ENCODE measurements at regions not wholly inside any gene's neighbourhood (a gene's known extent, or its start where the extent isn't known, plus 50 kb on each side); places are given as distances from the start of the nearest gene placed in this dataset.
"Not testable (repeated sequence)": the region's sequence is repeated elsewhere in the genome, so short reads cannot be mapped to it uniquely, and the experiment has no call there.

GRCh38 chr22:49694462-49695260 is 133.0 kb downstream of the BRD1 start:
- no peak for DNase-seq

DNA sequence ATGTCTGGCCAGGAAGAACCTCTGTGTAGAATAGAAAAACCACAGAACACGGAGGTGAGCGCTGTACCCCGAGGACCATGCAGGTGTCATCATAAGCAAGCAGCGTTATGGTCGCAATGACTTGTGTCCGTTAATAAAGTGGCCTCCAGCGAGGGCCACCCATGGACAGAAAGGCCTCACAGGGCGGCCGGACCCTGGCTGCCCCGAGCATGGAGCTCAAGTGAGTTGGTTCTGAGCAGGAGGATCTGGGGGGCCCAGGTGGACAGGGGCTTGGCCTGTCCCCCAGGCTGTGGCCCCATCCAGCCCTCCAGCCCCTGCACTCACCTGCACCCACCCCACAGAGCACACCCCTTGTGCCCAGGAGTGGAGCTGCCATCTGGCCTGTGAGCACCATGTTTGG is 133.8 kb downstream of the BRD1 start:
- DNase-seq = no peak

GRCh38 chr22:49693416-49693815 is 134.3 kb downstream of the BRD1 start:
- DNase-seq = no peak

DNA sequence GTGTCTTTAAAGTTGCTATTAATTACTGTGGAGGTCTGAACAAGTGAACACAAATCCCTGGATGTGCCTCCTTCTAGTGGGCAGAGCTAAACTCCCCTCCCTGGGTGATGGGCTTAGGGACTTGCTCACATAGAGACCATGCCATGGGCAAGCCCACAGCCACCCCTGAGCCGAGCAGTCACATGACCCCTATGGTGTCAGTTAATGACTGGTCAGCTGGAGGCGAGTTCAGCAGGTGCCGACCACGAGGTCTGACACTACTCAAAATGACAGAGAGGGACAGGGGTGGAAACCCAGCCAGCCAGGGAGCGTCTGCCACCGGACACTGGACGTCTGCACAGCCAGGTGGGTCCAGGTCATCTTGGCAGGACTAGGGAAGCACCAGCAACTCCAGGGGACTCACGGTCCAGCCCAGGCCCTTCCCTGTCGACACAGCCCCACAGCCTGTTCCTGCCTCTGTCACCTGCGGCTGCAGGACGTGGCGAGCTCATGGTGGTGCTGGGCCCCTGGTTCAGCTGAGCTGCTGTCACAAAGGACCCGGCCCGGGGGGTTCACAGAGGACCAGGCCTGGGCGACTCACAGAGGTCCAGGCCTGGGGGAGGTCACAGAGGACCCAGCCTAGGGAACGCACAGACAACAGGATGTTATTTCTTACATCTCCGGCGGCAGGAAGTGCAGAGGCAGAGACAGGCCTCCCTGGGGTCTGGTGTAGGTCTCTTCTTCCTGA is 135.0 kb downstream of the BRD1 start:
- no peak for DNase-seq

GRCh38 chr22:49691256-49691655 is 136.4 kb downstream of the BRD1 start:
- DNase-seq = no peak

- DNase-seq = no peak
Measured at GRCh38 chr22:49690454-49690853, 137.2 kb downstream of the BRD1 start.

GRCh38 chr22:49689858-49690257 is 137.8 kb downstream of the BRD1 start:
- DNase-seq = no peak

- no peak for DNase-seq
Measured at GRCh38 chr22:49689255-49689770, 138.4 kb downstream of the BRD1 start.

GRCh38 chr22:49688516-49689254 is 139.0 kb downstream of the BRD1 start:
- no peak for DNase-seq

DNA sequence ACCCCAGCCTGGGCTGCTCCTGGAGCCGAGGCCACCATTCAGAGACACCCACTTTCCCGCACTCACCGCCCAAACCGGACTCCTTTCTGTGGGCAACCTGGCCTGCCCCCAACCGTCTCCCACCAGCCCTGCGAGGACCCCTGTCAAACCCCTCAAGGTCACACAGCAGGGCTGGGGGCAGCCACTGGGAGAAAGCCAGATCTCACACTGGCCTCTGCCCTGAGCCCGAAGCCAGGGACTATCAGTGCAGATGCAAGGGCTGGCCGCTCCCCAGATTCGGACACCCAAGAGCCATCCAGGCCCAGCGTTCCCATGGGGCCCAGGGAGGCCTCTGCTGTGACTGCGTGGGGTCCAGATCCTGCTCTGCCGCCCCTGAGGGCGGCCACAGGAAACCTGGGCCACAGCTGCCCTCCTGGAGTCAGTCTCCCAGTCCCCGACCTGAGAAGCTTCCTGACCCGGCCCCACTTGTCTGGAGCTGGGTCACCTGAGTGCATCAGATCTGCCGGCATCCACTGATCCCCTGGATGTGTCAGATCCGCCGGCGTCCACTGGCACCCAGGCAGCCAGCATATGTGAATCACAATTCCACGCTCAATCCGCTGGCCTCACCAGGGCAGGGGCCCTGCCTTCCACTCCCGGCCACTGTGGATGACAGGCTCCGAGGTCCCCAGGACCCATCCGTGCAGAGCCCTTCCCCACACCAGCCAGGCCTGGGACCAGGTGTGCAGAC is 139.7 kb downstream of the BRD1 start:
- DNase-seq = no peak

- DNase-seq = no peak
Measured at GRCh38 chr22:49687333-49687732, 140.3 kb downstream of the BRD1 start.

GRCh38 chr22:49686495-49687219 is 141.0 kb downstream of the BRD1 start:
- DNase-seq = no peak

GRCh38 chr22:49685686-49686085 is 142.0 kb downstream of the BRD1 start:
- DNase-seq = no peak

DNA sequence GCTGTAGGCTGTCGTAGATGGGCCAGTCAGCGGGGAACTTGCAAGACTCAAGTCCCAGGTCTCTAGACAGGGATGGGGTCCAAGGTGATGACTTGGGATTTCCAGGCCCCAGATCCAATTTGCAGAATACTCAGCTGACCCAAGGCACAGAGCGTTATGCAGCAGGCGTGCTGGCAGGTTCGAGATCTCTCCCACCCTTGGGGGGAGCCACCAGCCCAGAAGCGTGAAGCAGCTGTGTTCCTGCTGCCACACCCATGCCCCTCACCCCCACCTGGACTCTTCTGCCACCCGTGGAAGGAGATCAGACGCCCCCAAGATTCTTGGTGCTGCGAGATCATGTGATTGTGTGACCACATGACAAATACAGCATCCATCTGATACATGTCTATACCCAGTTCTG is 142.6 kb downstream of the BRD1 start:
- DNase-seq = no peak

- DNase-seq = no peak
Measured at GRCh38 chr22:49683032-49683431, 144.6 kb downstream of the BRD1 start.

DNA sequence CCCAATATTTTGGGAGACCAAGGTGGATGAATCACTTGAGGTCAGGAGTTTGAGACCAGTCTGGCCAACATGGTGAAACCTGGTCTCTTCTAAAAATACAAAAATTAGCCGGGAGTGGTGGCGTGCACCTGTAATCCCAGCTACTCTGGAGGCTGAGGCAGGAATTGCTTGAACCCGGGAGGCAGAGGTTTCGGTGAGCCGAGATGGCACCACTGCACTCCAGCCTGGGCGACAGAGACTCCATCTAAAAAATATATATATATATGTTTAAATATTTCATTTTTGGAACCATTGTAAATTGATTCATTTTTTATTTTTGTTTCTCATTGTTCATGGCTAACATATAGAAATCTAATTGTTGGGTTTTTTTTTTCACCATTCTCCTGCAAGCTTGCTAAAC is 146.9 kb downstream of the BRD1 start:
- DNase-seq = not testable (repeated sequence)

DNA sequence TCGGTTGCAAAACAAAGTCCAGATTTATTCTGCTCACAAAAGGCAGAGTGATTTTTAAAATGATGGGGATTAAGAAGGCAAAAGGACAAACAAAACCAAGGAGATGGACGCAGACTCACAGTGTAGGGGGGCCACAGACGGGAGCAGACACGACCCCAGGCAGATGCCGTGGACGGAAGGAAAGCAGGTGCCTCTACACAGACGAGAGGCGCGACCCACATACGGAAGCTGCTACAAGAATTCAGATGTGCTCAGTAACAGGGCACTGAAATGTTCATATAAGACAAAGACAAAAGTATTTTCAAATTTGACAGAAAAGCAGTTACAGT is 148.9 kb downstream of the BRD1 start:
- DNase-seq = no peak

- no peak for DNase-seq
Measured at GRCh38 chr22:49678137-49678841, 149.4 kb downstream of the BRD1 start.

GRCh38 chr22:49677495-49677889 is 150.2 kb downstream of the BRD1 start:
- DNase-seq = no peak

- no peak for DNase-seq
Measured at GRCh38 chr22:49676783-49677494, 150.7 kb downstream of the BRD1 start.

DNA sequence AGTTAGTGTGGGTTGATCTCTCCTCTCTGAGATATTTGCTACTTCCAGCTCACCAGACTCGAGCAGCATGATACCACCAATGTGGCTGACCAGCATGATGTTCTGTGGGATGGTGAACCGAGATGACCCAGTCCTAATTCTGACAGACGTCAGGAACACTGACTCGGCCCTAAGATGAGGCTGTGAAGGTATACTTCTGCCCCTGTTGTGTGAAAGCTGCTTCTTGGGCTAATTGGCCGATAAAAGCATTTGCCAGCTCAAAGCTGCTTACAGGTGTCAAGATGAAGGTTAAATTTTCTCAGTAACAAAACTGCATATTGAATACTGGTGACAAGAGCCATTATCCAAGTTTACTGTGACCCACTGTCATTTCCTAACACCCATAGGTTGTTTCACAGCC is 151.4 kb downstream of the BRD1 start:
- no peak for DNase-seq

Data from bone marrow (tissue), 2 donors.